WTC11 (cell line): ENCODE measurements at regions not wholly inside any gene's neighbourhood (a gene's known extent, or its start where the extent isn't known, plus 50 kb on each side); places are given as distances from the start of the nearest gene placed in this dataset.
A peak's percentile ranks its signal among the peaks of the same experiment; 100 is the strongest.

Experiments
- ATAC-seq: fragments of 200-7000 bp; cut with Tn5 transposase; 2 replicates; pipeline ENCODE4 v1.10.0; 2021; ENCODE audit warnings: mild to moderate bottlenecking, moderate library complexity
- CTCF ChIA-PET: fragments of 300-600 bp; sonication (Branson Sonifier 250); formaldehyde crosslinking; loops from one replicate; lab custom pipeline; 2021; ENCODE audit warnings: antibody characterized with exemption; lab: Charles Lee
- POLR2A ChIA-PET: fragments of 350-600 bp; sonication (Branson Sonifier 250); formaldehyde crosslinking; loops from one replicate; lab custom pipeline; 2021; ENCODE audit warnings: antibody characterized with exemption; lab: Charles Lee
- DNase-seq: peaks from one replicate; pipeline ENCODE4 v3.0.0; 2021; ENCODE audit warnings: low spot score
- H3K27ac Mint-ChIP-seq: 2 replicates; pipeline ENCODE4 v1.8.0; 2021; ENCODE audit warnings: mixed read lengths
- H3K27me3 Mint-ChIP-seq: 2 replicates; pipeline ENCODE4 v1.8.0; 2021; ENCODE audit warnings: low read depth, mild to moderate bottlenecking, moderate library complexity, mixed read lengths
- H3K36me3 Mint-ChIP-seq: 2 replicates; pipeline ENCODE4 v1.8.0; 2021; ENCODE audit warnings: mixed read lengths
- H3K4me1 Mint-ChIP-seq: 2 replicates; pipeline ENCODE4 v1.8.0; 2022; ENCODE audit warnings: mixed read lengths
- H3K4me3 Mint-ChIP-seq: 2 replicates; pipeline ENCODE4 v1.8.0; 2021; ENCODE audit warnings: mild to moderate bottlenecking, moderate library complexity, mixed read lengths
- H3K9me3 Mint-ChIP-seq: 2 replicates; pipeline ENCODE4 v1.8.0; 2021; ENCODE audit warnings: mixed read lengths
- CBFB ChIP-seq: sonication (generic); formaldehyde crosslinking; IDR thresholded peaks from 2 replicates; pipeline ENCODE4 v1.8.1; 2022; ENCODE audit warnings: mild to moderate bottlenecking, low read depth, missing genetic modification reagents
- CTCF ChIP-seq: fragments of 200-600 bp; IDR thresholded peaks from 2 replicates; pipeline ENCODE4 v1.8.0; 2022; ENCODE audit warnings: antibody characterized with exemption
- E2F4 ChIP-seq: sonication (generic); formaldehyde crosslinking; IDR thresholded peaks from 2 replicates; pipeline ENCODE4 v1.8.1; 2022; ENCODE audit warnings: low read depth, mild to moderate bottlenecking, moderate library complexity, missing genetic modification reagents, borderline replicate concordance
- FOXJ3 ChIP-seq: sonication (generic); formaldehyde crosslinking; IDR thresholded peaks from 2 replicates; pipeline ENCODE4 v1.9.0; 2021; ENCODE audit warnings: missing genetic modification reagents, mild to moderate bottlenecking, borderline replicate concordance
- FOXK1 ChIP-seq: sonication (generic); formaldehyde crosslinking; IDR thresholded peaks from 2 replicates; pipeline ENCODE4 v1.8.0; 2022; ENCODE audit warnings: mild to moderate bottlenecking, moderate library complexity, missing genetic modification reagents
- GABPB1 ChIP-seq: sonication (generic); formaldehyde crosslinking; IDR thresholded peaks from 2 replicates; pipeline ENCODE4 v1.8.1; 2023; ENCODE audit warnings: mild to moderate bottlenecking, missing genetic modification reagents
- IRF1 ChIP-seq: sonication (generic); formaldehyde crosslinking; IDR thresholded peaks from 2 replicates; pipeline ENCODE4 v1.8.0; 2023; ENCODE audit warnings: missing genetic modification reagents
- JAZF1 ChIP-seq: fragments of 250-450 bp; sonication (Bioruptor Pico); IDR thresholded peaks from 2 replicates; pipeline ENCODE4 v1.9.0; 2021; ENCODE audit warnings: moderate library complexity, mild to moderate bottlenecking, inconsistent platforms
- JUN ChIP-seq: sonication (generic); formaldehyde crosslinking; IDR thresholded peaks from 2 replicates; pipeline ENCODE4 v1.8.0; 2023; ENCODE audit warnings: mild to moderate bottlenecking, missing genetic modification reagents
- KAT7 ChIP-seq: sonication (generic); formaldehyde crosslinking; IDR thresholded peaks from 2 replicates; pipeline ENCODE4 v1.8.1; 2023; ENCODE audit warnings: missing genetic modification reagents, mild to moderate bottlenecking, borderline replicate concordance
- MXD4 ChIP-seq: fragments of 250-450 bp; sonication (Bioruptor Pico); IDR thresholded peaks from 2 replicates; pipeline ENCODE4 v1.8.0; 2021; ENCODE audit warnings: mild to moderate bottlenecking, moderate library complexity, borderline replicate concordance
- NFYB ChIP-seq: sonication (generic); formaldehyde crosslinking; conservative IDR thresholded peaks from 2 replicates; pipeline ENCODE4 v1.8.0; 2022; ENCODE audit warnings: low read depth, missing genetic modification reagents
- NR1H2 ChIP-seq: sonication (generic); formaldehyde crosslinking; IDR thresholded peaks from 2 replicates; pipeline ENCODE4 v1.9.0; 2021; ENCODE audit warnings: mild to moderate bottlenecking, moderate library complexity, missing genetic modification reagents
- NR3C1 ChIP-seq: sonication (generic); formaldehyde crosslinking; conservative IDR thresholded peaks from 2 replicates; pipeline ENCODE4 v1.8.1; 2023; ENCODE audit warnings: low read depth, mild to moderate bottlenecking, missing genetic modification reagents
- PRRX2 ChIP-seq: fragments of 250-450 bp; sonication (Bioruptor Pico); IDR thresholded peaks from 2 replicates; pipeline ENCODE4 v1.8.0; 2021; ENCODE audit warnings: mild to moderate bottlenecking
- SMAD3 ChIP-seq: sonication (generic); formaldehyde crosslinking; IDR thresholded peaks from 2 replicates; pipeline ENCODE4 v1.8.0; 2022; ENCODE audit warnings: missing genetic modification reagents, mild to moderate bottlenecking, borderline replicate concordance
- SP1 ChIP-seq: sonication (generic); formaldehyde crosslinking; conservative IDR thresholded peaks from 2 replicates; pipeline ENCODE4 v1.8.1; 2022; ENCODE audit warnings: missing genetic modification reagents
- STAT6 ChIP-seq: sonication (generic); formaldehyde crosslinking; conservative IDR thresholded peaks from 2 replicates; pipeline ENCODE4 v1.8.1; 2023; ENCODE audit warnings: mild to moderate bottlenecking, low read depth, missing genetic modification reagents, moderate library complexity
- TEAD4 ChIP-seq: sonication (generic); formaldehyde crosslinking; IDR thresholded peaks from 2 replicates; pipeline ENCODE4 v1.8.0; 2022; ENCODE audit warnings: mild to moderate bottlenecking, missing genetic modification reagents
- TP53 ChIP-seq: sonication (generic); formaldehyde crosslinking; IDR thresholded peaks from 2 replicates; pipeline ENCODE4 v1.8.1; 2023; ENCODE audit warnings: mild to moderate bottlenecking, missing genetic modification reagents
- ZNF232 ChIP-seq: sonication (generic); formaldehyde crosslinking; IDR thresholded peaks from 2 replicates; pipeline ENCODE4 v1.8.0; 2022; ENCODE audit warnings: mild to moderate bottlenecking, missing genetic modification reagents
- ZNF425 ChIP-seq: fragments of 250-450 bp; sonication (Bioruptor Pico); conservative IDR thresholded peaks from 2 replicates; pipeline ENCODE4 v1.9.0; 2021; ENCODE audit warnings: mild to moderate bottlenecking

GRCh38 chr11:119533462-119533861, 110.5 kb upstream of the THY1 start:
- ATAC-seq (no peak), DNase-seq (no peak)
- H3K4me3 Mint-ChIP-seq: no peak overlapping the region
- H3K27ac Mint-ChIP-seq: 0 out of 2 replicates have a peak overlapping the region, but pooled peaks have one; percentile 25
- POLR2A ChIA-PET: interaction anchor here (1.0 kb wide), 1 partner anchor 196 kb away, joined by 3 read pairs; the partner anchor contains the start of gene NECTIN1
- TF ChIP-seq FOXK1 (CRISPR knock-in tag) (no peak), IRF1 (no peak), E2F4 (CRISPR knock-in tag) (no peak), SMAD3 (CRISPR knock-in tag) (no peak), ZNF425 (CRISPR knock-in tag) (no peak), GABPB1 (CRISPR knock-in tag) (no peak), JAZF1 (CRISPR knock-in tag) (no peak), CBFB (CRISPR knock-in tag) (no peak), TEAD4 (CRISPR knock-in tag) (no peak), ZNF232 (CRISPR knock-in tag) (no peak), MXD4 (CRISPR knock-in tag) (no peak)
- TF ChIP-seq, all 79 proteins: peak for 0
- CTCF ChIA-PET: interaction anchor here (0.9 to 3.2 kb wide), 30 partner anchors 9 to 243 kb away, joined by 3 to 20 read pairs (median 5); partner anchors contain the start of gene NECTIN1
- Mint-ChIP-seq H3K4me1 (peaks cover 6% of the 10 kb centered on the region), H3K27me3 (peaks cover 13% of the 10 kb centered on the region; the same call in 1 of the 2 replicates), H3K9me3 (no peaks in the 10 kb centered on the region), H3K36me3 (no peaks in the 10 kb centered on the region)

GRCh38 chr11:119532551-119532950, 109.6 kb upstream of the THY1 start:
- CTCF ChIA-PET: interaction anchor here (0.8 to 3.2 kb wide), 10 partner anchors 9 to 109 kb away, joined by 3 to 20 read pairs (median 4); no protein-coding TSS in a partner anchor
- no peaks in the 10 kb centered on the region for H3K9me3 Mint-ChIP-seq
- H3K4me1 Mint-ChIP-seq: peaks cover 6% of the 10 kb centered on the region
- H3K27me3 Mint-ChIP-seq: peaks cover 13% of the 10 kb centered on the region; the same call in 1 of the 2 replicates
- POLR2A ChIA-PET: no interaction called here
- H3K27ac Mint-ChIP-seq: no peak overlapping the region
- DNase-seq (no peak), ATAC-seq (no peak)
- no peak overlapping the region for H3K4me3 Mint-ChIP-seq
- H3K36me3 Mint-ChIP-seq: no peaks in the 10 kb centered on the region
- TF ChIP-seq CTCF (no peak), ZNF425 (CRISPR knock-in tag) (no peak), MXD4 (CRISPR knock-in tag) (no peak), NFYB (CRISPR knock-in tag) (no peak), FOXJ3 (CRISPR knock-in tag) (no peak), KAT7 (CRISPR knock-in tag) (no peak), NR3C1 (CRISPR knock-in tag) (no peak), TP53 (CRISPR knock-in tag) (no peak), JUN (CRISPR knock-in tag) (no peak), PRRX2 (no peak), SP1 (CRISPR knock-in tag) (no peak), IRF1 (no peak), STAT6 (no peak), NR1H2 (CRISPR knock-in tag) (no peak)
